Suprapubic skin (tissue), 3 donors: ENCODE measurements at regions not wholly inside any gene's neighbourhood (a gene's known extent, or its start where the extent isn't known, plus 50 kb on each side); places are given as distances from the start of the nearest gene placed in this dataset.

Experiments used
- POLR2A ChIP-seq, 2 donors: fragments of 450-650 bp; IDR thresholded peaks; one replicate each; pipeline ENCODE4 v1.6.1; 2017; ENCODE audit warnings: antibody characterized with exemption in 2 of 2, mild to moderate bottlenecking in 2 of 2, moderate library complexity in 2 of 2
- TF ChIP-seq, protein P1 (sequence below), 2 donors: fragments of 200-600 bp in 1 of 2; fragments of 450-650 bp in 1 of 2; sonication (generic) in 1 of 2; IDR thresholded peaks; one replicate each; pipeline ENCODE4 v1.5.1; 2016 to 2019; ENCODE audit warnings: antibody characterized with exemption in 2 of 2, mild to moderate bottlenecking in 1 of 2, moderate library complexity in 1 of 2

GRCh38 chr17:54280741-54281140 lies 458.0 kb downstream of the KIF2B start:
- TF ChIP-seq, protein P1, sequence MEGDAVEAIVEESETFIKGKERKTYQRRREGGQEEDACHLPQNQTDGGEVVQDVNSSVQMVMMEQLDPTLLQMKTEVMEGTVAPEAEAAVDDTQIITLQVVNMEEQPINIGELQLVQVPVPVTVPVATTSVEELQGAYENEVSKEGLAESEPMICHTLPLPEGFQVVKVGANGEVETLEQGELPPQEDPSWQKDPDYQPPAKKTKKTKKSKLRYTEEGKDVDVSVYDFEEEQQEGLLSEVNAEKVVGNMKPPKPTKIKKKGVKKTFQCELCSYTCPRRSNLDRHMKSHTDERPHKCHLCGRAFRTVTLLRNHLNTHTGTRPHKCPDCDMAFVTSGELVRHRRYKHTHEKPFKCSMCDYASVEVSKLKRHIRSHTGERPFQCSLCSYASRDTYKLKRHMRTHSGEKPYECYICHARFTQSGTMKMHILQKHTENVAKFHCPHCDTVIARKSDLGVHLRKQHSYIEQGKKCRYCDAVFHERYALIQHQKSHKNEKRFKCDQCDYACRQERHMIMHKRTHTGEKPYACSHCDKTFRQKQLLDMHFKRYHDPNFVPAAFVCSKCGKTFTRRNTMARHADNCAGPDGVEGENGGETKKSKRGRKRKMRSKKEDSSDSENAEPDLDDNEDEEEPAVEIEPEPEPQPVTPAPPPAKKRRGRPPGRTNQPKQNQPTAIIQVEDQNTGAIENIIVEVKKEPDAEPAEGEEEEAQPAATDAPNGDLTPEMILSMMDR (IDR thresholded peaks at IDR 0.05), result no peak
- no peak for TF ChIP-seq POLR2A (IDR thresholded peaks at IDR 0.05)
